Rectal smooth muscle tissue (tissue), 1 donor: ENCODE measurements at regions not wholly inside any gene's neighbourhood (a gene's known extent, or its start where the extent isn't known, plus 50 kb on each side); places are given as distances from the start of the nearest gene placed in this dataset.

Source experiments
- H3K27ac ChIP-seq: one replicate; pipeline ENCODE4 v1.7.0; 2013; ENCODE audit warnings: low read depth, low read length, inconsistent platforms
- H3K27me3 ChIP-seq: one replicate; pipeline ENCODE4 v1.7.0; 2013; ENCODE audit warnings: low read length; ENCODE audit not compliant: control insufficient read depth, insufficient read depth
- H3K36me3 ChIP-seq: one replicate; pipeline ENCODE4 v1.7.0; 2013; ENCODE audit warnings: low read length; ENCODE audit not compliant: control insufficient read depth, insufficient read depth
- H3K4me1 ChIP-seq: one replicate; pipeline ENCODE4 v1.7.0; 2013; ENCODE audit warnings: low read length; ENCODE audit not compliant: control insufficient read depth, insufficient read depth
- H3K4me3 ChIP-seq: one replicate; pipeline ENCODE4 v1.7.0; 2013; ENCODE audit warnings: low read length
- H3K9ac ChIP-seq: one replicate; pipeline ENCODE4 v1.7.0; 2013; ENCODE audit warnings: low read length

GRCh38 chr13:109859898-109860297 is 73.5 kb upstream of the IRS2 start:
- no peak overlapping the region for H3K27ac ChIP-seq
- H3K4me1 ChIP-seq = no peaks in the 10 kb centered on the region
- no peaks in the 10 kb centered on the region for H3K27me3 ChIP-seq
- H3K4me3 ChIP-seq = no peak overlapping the region
- H3K9ac ChIP-seq = no peak overlapping the region
- H3K36me3 ChIP-seq = no peaks in the 10 kb centered on the region

GRCh38 chr13:109859216-109859835 is 72.9 kb upstream of the IRS2 start:
- Histone ChIP-seq H3K9ac (no peak overlapping the region), H3K4me1 (no peaks in the 10 kb centered on the region), H3K27ac (no peak overlapping the region), H3K4me3 (no peak overlapping the region), H3K36me3 (no peaks in the 10 kb centered on the region), H3K27me3 (no peaks in the 10 kb centered on the region)

GRCh38 chr13:109858319-109858718 is 71.9 kb upstream of the IRS2 start:
- H3K4me3 ChIP-seq = no peak overlapping the region
- H3K27ac ChIP-seq = no peak overlapping the region
- no peak overlapping the region for H3K9ac ChIP-seq
- H3K36me3 ChIP-seq = no peaks in the 10 kb centered on the region
- H3K27me3 ChIP-seq = no peaks in the 10 kb centered on the region
- no peaks in the 10 kb centered on the region for H3K4me1 ChIP-seq

- Histone ChIP-seq H3K4me1 (no peaks in the 10 kb centered on the region), H3K4me3 (no peak overlapping the region)
Measured at GRCh38 chr13:109857803-109858202, 71.4 kb upstream of the IRS2 start.

GRCh38 chr13:109857325-109857724 is 70.9 kb upstream of the IRS2 start:
- Histone ChIP-seq H3K4me1 (no peaks in the 10 kb centered on the region), H3K27ac (no peak overlapping the region), H3K36me3 (no peaks in the 10 kb centered on the region), H3K4me3 (no peak overlapping the region), H3K27me3 (no peaks in the 10 kb centered on the region), H3K9ac (no peak overlapping the region)

More at GRCh38 chr13:109857803-109858202, 71.4 kb upstream of the IRS2 start:
- Histone ChIP-seq H3K9ac (no peak overlapping the region), H3K27ac (no peak overlapping the region), H3K27me3 (no peaks in the 10 kb centered on the region), H3K36me3 (no peaks in the 10 kb centered on the region)

GRCh38 chr13:109856350-109856749 is 70.0 kb upstream of the IRS2 start:
- Histone ChIP-seq H3K4me1 (no peaks in the 10 kb centered on the region), H3K9ac (no peak overlapping the region), H3K36me3 (no peaks in the 10 kb centered on the region), H3K4me3 (no peak overlapping the region), H3K27ac (no peak overlapping the region), H3K27me3 (no peaks in the 10 kb centered on the region)

- no peak overlapping the region for H3K4me3 ChIP-seq
- no peaks in the 10 kb centered on the region for H3K4me1 ChIP-seq
- H3K27ac ChIP-seq = no peak overlapping the region
- H3K9ac ChIP-seq = no peak overlapping the region
- H3K36me3 ChIP-seq = no peaks in the 10 kb centered on the region
- H3K27me3 ChIP-seq = no peaks in the 10 kb centered on the region
Measured at GRCh38 chr13:109853153-109853552, 66.8 kb upstream of the IRS2 start.

- Histone ChIP-seq H3K4me1 (no peaks in the 10 kb centered on the region), H3K4me3 (no peak overlapping the region), H3K9ac (no peak overlapping the region), H3K36me3 (no peaks in the 10 kb centered on the region), H3K27me3 (no peaks in the 10 kb centered on the region), H3K27ac (no peak overlapping the region)
Measured at GRCh38 chr13:109846185-109846584, 59.8 kb upstream of the IRS2 start.

GRCh38 chr13:109844396-109844795 is 58.0 kb upstream of the IRS2 start:
- no peak overlapping the region for H3K4me3 ChIP-seq
- H3K4me1 ChIP-seq = no peaks in the 10 kb centered on the region
- H3K27ac ChIP-seq = peak overlapping the region; percentile 83
- H3K27me3 ChIP-seq = no peaks in the 10 kb centered on the region
- no peak overlapping the region for H3K9ac ChIP-seq
- no peaks in the 10 kb centered on the region for H3K36me3 ChIP-seq

GRCh38 chr13:109843695-109844094 is 57.3 kb upstream of the IRS2 start:
- H3K4me1 ChIP-seq = no peaks in the 10 kb centered on the region
- no peak overlapping the region for H3K9ac ChIP-seq
- peak overlapping the region; percentile 83 for H3K27ac ChIP-seq
- H3K27me3 ChIP-seq = no peaks in the 10 kb centered on the region
- H3K36me3 ChIP-seq = no peaks in the 10 kb centered on the region
- no peak overlapping the region for H3K4me3 ChIP-seq

GRCh38 chr13:109842212-109842920 is 56.0 kb upstream of the IRS2 start:
- no peak overlapping the region for H3K4me3 ChIP-seq
- no peaks in the 10 kb centered on the region for H3K4me1 ChIP-seq
- no peak overlapping the region for H3K27ac ChIP-seq
- no peaks in the 10 kb centered on the region for H3K27me3 ChIP-seq
- H3K9ac ChIP-seq = no peak overlapping the region
- H3K36me3 ChIP-seq = no peaks in the 10 kb centered on the region

- H3K27me3 ChIP-seq = no peaks in the 10 kb centered on the region
- no peaks in the 10 kb centered on the region for H3K36me3 ChIP-seq
- H3K4me3 ChIP-seq = no peak overlapping the region
- no peak overlapping the region for H3K9ac ChIP-seq
- no peaks in the 10 kb centered on the region for H3K4me1 ChIP-seq
- H3K27ac ChIP-seq = no peak overlapping the region
Measured at GRCh38 chr13:109840893-109841287, 54.5 kb upstream of the IRS2 start.
